Activated naive CD8-positive, alpha-beta T cell treated with anti-CD3 and anti-CD28 coated beads, Interleukin-2, amount 50 U/mL, for 24 hours (primary cell): ENCODE measurements at regions not wholly inside any gene's neighbourhood (a gene's known extent, or its start where the extent isn't known, plus 50 kb on each side); places are given as distances from the start of the nearest gene placed in this dataset.
"Not testable (repeated sequence)": the region's sequence is repeated elsewhere in the genome, so short reads cannot be mapped to it uniquely, and the experiment has no call there.

Experiments used
- ATAC-seq: fragments of 150-1000 bp; cut with Tn5 transposase; one replicate; pipeline ENCODE4 v1.10.0; 2021
- DNase-seq: peaks from one replicate; pipeline ENCODE4 v3.0.0; 2021
- H3K27ac Mint-ChIP-seq: one replicate; pipeline ENCODE4 v1.8.0; 2021; ENCODE audit warnings: mild to moderate bottlenecking, mixed read lengths
- H3K27me3 Mint-ChIP-seq: one replicate; pipeline ENCODE4 v1.8.0; 2021; ENCODE audit warnings: mixed read lengths
- H3K36me3 Mint-ChIP-seq: one replicate; pipeline ENCODE4 v1.8.0; 2021; ENCODE audit warnings: low read depth, mixed read lengths
- H3K4me1 Mint-ChIP-seq: one replicate; pipeline ENCODE4 v1.8.0; 2021; ENCODE audit warnings: mixed read lengths
- H3K4me3 Mint-ChIP-seq: one replicate; pipeline ENCODE4 v1.8.0; 2021; ENCODE audit warnings: mild to moderate bottlenecking, moderate library complexity, mixed read lengths
- H3K9me3 Mint-ChIP-seq: one replicate; pipeline ENCODE4 v1.8.0; 2021; ENCODE audit warnings: mixed read lengths

DNA sequence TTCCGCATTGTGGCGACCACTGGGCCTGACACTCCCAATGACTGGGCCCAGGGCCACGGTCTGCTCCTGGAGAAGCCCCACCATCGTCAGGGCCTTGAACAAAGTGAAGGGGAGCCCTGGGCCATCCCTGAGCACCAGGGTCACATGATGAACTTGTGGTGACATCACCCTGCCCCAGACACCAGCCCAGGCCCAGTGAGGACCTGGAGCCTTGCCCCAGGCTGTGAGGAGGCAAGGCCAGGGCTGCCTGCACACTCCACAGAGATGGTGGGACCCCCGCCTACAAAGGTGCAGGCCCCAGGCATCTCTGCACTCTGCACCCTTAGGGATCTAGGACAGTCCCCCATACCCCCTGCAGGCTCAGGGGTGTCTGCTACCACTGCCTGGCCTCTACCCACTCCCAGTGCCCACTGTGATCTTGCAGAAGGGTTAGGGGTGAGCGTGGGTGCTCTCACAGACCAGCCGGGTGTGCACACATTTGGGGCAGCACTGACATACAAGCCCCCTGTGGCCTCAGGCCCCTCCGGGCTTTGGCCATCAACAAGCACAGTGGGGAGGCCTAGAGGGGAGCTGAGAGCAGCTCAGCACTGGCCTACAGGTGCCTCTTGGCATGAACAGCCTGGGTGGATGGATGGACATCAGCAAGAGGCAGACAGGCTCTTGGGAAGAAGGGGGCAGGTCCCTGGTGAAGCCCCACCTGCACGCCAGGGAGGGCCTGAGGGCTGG lies 624.0 kb upstream of the LRRTM4 start:
- DNase-seq (no peak), ATAC-seq (no peak)
- Mint-ChIP-seq H3K36me3 (no peaks in the 10 kb centered on the region), H3K4me1 (no peaks in the 10 kb centered on the region), H3K9me3 (peaks cover 4% of the 10 kb centered on the region), H3K27me3 (no peaks in the 10 kb centered on the region), H3K27ac (no peak overlapping the region), H3K4me3 (no peak overlapping the region)

DNA sequence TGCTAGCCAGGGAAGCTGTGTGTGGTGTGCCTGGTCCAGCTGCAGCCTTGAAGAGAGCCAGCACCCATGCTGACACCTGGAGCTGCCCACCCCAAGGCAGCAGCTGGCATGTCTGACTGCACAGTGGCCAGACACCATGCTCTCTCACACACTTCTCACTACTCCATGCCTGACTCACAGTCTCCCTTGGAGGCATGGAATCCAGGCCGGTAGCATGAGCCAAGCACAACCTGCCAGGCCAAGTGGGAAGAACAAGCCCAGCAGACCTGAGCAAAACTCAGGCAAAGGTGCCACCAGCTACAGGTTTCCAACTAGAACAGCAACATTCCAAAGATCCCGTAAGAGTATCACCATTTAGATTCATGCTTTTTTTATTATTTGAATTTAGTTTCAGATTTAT lies 625.3 kb upstream of the LRRTM4 start:
- no peak for ATAC-seq
- no peaks in the 10 kb centered on the region for H3K4me1 Mint-ChIP-seq
- DNase-seq, result no peak
- no peaks in the 10 kb centered on the region for H3K36me3 Mint-ChIP-seq
- no peaks in the 10 kb centered on the region for H3K27me3 Mint-ChIP-seq
- H3K4me3 Mint-ChIP-seq, result no peak overlapping the region
- H3K9me3 Mint-ChIP-seq, result no peaks in the 10 kb centered on the region
- H3K27ac Mint-ChIP-seq, result no peak overlapping the region

DNA sequence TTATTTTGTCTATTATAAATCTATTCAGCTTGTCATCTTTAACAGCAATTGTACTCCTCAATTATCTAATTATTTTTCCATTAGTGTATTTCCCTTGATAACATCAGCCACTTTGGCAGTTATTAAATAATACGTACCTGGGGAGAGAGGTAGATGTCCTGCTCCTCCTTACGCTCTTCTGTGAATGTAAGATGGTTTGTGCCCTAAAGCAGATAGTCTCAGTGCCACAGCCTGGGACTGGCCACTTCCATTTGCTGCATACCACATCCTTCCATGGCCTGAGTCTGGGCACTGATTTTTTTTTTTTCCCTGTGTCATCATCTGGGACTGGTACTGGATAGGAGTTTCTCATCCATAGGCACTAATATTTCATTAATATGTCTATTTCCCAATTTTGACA lies 632.4 kb upstream of the LRRTM4 start:
- ATAC-seq (no peak), DNase-seq (no peak)
- Mint-ChIP-seq H3K4me3 (no peak overlapping the region), H3K9me3 (peaks cover 8% of the 10 kb centered on the region), H3K36me3 (no peaks in the 10 kb centered on the region), H3K4me1 (no peaks in the 10 kb centered on the region), H3K27ac (no peak overlapping the region), H3K27me3 (no peaks in the 10 kb centered on the region)

DNA sequence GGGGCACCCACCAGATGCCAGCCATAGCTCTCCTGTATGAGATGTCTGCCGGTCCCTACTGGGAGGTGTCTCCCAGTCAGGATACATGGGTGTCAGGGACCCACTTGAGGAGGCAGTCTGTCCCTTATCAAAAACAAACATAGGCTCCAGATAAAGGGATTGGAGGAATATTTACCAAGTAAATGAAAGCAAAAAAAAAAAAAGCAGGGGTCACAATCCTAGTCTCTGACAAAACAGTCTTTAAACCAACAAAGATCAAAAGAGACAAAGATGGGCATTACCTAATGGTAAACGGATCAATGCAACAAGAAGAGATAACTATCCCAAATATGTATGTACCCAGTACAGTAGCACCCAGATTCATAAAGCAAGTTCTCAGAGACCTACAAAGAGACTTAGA lies 640.0 kb upstream of the LRRTM4 start:
- H3K27ac Mint-ChIP-seq, result no peak overlapping the region
- H3K27me3 Mint-ChIP-seq, result no peaks in the 10 kb centered on the region
- H3K4me1 Mint-ChIP-seq, result no peaks in the 10 kb centered on the region
- H3K36me3 Mint-ChIP-seq, result no peaks in the 10 kb centered on the region
- no peak overlapping the region for H3K4me3 Mint-ChIP-seq
- peaks cover 14% of the 10 kb centered on the region for H3K9me3 Mint-ChIP-seq
- DNase-seq, result no peak
- no peak for ATAC-seq

DNA sequence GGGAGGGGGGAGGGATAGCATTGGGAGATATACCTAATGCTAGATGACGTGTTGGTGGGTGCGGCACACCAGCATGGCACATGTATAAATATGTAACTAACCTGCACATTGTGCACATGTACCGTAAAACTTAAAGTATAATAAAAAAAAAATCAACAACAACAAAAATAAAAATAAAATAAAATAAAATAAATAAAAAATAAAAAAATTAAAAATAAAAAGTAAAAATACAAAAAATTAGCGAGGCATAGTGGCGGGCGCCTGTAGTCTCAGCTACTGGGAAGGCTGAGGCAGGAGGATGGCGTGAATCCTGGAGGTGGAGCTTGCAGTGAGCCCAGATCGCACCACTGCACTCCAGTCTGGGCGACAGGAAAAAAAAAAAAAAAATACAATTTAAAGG lies 650.0 kb upstream of the LRRTM4 start:
- H3K27me3 Mint-ChIP-seq, H3K4me3 Mint-ChIP-seq, H3K27ac Mint-ChIP-seq, DNase-seq, H3K4me1 Mint-ChIP-seq, H3K9me3 Mint-ChIP-seq, H3K36me3 Mint-ChIP-seq, ATAC-seq: not testable (repeated sequence)

DNA sequence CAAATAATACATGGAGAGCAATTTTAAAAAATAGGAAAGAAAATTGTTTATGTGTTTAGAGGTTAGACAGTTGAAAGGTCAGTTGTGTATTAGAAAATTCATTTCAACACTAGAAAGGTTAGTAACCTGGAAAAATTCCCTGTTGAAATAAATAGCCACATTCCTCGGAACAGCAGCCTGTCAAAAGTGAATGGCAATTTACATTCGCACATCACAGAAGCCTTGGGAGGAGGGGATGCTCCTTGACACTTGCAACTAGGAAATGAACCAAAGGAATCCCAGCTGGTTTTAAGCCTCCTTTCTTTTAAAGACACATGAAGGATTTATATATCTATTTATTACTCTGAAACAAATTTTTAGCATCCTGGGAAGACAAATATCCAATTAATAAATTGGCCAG lies 653.5 kb upstream of the LRRTM4 start:
- no peak overlapping the region for H3K27ac Mint-ChIP-seq
- peaks cover 10% of the 10 kb centered on the region for H3K9me3 Mint-ChIP-seq
- no peaks in the 10 kb centered on the region for H3K4me1 Mint-ChIP-seq
- H3K4me3 Mint-ChIP-seq, result no peak overlapping the region
- no peaks in the 10 kb centered on the region for H3K27me3 Mint-ChIP-seq
- DNase-seq, result no peak
- H3K36me3 Mint-ChIP-seq, result no peaks in the 10 kb centered on the region
- ATAC-seq, result no peak

DNA sequence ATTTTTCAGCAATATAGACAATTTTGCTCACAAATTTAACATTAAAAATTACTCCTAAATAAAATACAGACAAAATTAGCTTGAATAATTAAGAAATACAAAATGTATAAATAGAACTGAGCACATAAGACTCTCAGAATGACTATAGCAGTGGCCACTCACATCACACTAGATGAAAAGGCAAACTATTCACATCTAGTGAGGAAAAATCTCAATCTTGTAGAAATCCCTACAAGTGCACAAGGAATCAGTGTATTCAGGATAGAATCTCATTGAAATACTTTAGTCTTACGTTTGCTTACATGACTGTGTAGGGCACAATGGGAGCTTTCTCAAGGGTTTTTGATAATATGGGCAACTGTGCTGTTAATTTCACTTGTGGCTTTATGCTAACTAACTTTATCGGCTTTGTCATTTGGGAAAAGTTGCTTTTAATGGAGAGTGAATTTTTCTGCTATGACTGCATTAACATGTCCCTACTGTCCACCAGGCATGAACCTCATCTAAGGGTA lies 678.9 kb upstream of the LRRTM4 start:
- DNase-seq, result no peak
- H3K9me3 Mint-ChIP-seq, result peaks cover 19% of the 10 kb centered on the region
- no peaks in the 10 kb centered on the region for H3K4me1 Mint-ChIP-seq
- no peak for ATAC-seq
- H3K4me3 Mint-ChIP-seq, result no peak overlapping the region
- no peaks in the 10 kb centered on the region for H3K27me3 Mint-ChIP-seq
- no peaks in the 10 kb centered on the region for H3K36me3 Mint-ChIP-seq
- H3K27ac Mint-ChIP-seq, result no peak overlapping the region

DNA sequence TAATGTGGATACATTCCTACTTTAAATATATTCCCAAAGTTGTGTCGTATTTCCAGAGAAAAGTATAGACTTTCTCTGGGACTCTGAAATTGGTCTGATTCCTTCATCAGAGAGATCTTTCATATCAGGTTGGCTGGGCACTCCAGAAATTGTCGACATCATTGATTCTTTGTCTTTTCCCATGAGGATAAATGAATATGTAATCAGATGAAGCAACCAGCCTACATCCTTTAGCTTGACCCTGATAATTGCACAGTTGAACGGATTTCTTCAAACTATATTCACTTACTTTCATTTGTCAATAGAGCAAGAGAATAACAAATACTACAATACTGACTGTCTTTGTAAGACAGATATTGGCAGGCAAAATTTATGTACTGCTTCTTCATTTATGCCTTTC lies 680.2 kb upstream of the LRRTM4 start:
- no peaks in the 10 kb centered on the region for H3K27me3 Mint-ChIP-seq
- no peak for DNase-seq
- no peaks in the 10 kb centered on the region for H3K4me1 Mint-ChIP-seq
- H3K36me3 Mint-ChIP-seq, result no peaks in the 10 kb centered on the region
- ATAC-seq, result no peak
- H3K4me3 Mint-ChIP-seq, result no peak overlapping the region
- H3K9me3 Mint-ChIP-seq, result peaks cover 12% of the 10 kb centered on the region
- H3K27ac Mint-ChIP-seq, result no peak overlapping the region

DNA sequence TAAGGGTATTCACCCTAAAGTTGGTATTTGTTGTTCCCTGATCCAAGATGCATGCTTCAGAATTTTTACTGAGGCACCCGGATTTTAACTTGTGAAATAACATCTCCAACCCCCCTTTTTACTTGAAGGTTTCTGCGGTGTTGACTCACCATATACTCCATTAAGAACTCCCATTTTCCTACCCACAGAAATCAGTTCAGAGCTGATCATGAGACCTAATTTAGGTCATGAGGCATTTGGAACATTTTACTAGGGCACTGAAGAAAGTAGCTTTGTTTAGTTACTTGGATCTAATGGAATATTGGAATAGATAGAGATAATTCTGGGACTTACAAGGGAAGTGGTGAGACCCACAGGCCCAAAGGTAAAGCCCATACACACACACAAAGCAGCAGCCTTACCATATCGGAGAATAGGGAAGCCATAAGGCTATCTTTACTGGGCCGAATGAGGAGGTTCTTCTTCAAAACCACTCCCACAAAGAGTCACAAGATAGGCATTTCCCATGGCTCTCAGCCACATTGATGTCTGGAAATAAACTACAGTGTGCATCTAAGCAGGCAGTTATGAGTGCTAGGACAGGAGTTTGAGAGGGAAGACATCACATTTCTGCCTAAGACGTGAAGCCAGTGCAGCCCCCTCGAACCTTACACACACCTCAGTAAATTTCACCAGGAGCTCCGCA lies 681.0 kb upstream of the LRRTM4 start:
- Mint-ChIP-seq H3K27me3 (no peaks in the 10 kb centered on the region), H3K4me3 (no peak overlapping the region), H3K4me1 (no peaks in the 10 kb centered on the region), H3K27ac (no peak overlapping the region), H3K36me3 (no peaks in the 10 kb centered on the region), H3K9me3 (peaks cover 15% of the 10 kb centered on the region)
- ATAC-seq (no peak), DNase-seq (no peak)

DNA sequence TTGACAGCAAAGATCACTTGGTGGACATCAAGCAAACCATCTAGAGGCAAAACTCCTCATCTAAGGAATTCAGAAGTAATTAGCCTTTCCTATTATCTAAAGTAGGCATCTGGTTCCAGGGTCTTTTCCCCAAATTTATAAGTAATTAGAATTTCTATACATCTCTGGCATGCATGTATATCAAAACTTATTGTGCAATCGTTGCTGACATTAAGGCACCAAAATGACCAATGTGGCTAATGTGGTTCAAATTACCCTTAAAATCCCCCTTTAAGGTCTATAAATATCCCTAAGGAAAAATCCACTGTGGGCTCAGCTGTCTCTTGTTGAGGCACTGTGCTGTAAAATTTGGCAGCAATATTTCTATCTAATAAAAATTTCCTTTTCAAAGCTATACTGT lies 695.9 kb upstream of the LRRTM4 start:
- Mint-ChIP-seq H3K4me1 (no peaks in the 10 kb centered on the region), H3K36me3 (no peaks in the 10 kb centered on the region), H3K9me3 (peaks cover 37% of the 10 kb centered on the region), H3K4me3 (no peak overlapping the region), H3K27me3 (no peaks in the 10 kb centered on the region), H3K27ac (no peak overlapping the region)
- no peak for ATAC-seq
- no peak for DNase-seq

DNA sequence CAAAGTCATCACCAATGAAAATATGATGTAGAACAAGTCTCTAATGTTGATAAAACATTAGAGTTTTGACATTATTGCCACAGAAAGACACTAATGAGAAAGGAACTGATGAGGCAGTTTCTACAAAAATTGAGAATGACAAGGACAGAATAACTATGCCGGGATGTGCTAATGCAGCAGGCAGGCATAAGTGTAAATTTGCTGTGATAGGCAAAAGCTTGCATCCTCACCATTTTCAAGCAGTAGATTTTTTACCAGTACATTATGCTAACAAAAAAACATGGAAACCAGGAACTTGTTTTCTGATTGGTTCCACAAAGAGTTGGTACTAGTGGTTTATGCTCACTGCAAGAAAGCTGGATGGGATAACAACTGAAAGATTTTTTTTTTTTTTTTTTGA lies 715.5 kb upstream of the LRRTM4 start:
- Mint-ChIP-seq H3K27ac (no peak overlapping the region), H3K27me3 (no peaks in the 10 kb centered on the region), H3K9me3 (peaks cover 21% of the 10 kb centered on the region), H3K36me3 (no peaks in the 10 kb centered on the region), H3K4me1 (no peaks in the 10 kb centered on the region), H3K4me3 (no peak overlapping the region)
- DNase-seq, result no peak
- no peak for ATAC-seq

DNA sequence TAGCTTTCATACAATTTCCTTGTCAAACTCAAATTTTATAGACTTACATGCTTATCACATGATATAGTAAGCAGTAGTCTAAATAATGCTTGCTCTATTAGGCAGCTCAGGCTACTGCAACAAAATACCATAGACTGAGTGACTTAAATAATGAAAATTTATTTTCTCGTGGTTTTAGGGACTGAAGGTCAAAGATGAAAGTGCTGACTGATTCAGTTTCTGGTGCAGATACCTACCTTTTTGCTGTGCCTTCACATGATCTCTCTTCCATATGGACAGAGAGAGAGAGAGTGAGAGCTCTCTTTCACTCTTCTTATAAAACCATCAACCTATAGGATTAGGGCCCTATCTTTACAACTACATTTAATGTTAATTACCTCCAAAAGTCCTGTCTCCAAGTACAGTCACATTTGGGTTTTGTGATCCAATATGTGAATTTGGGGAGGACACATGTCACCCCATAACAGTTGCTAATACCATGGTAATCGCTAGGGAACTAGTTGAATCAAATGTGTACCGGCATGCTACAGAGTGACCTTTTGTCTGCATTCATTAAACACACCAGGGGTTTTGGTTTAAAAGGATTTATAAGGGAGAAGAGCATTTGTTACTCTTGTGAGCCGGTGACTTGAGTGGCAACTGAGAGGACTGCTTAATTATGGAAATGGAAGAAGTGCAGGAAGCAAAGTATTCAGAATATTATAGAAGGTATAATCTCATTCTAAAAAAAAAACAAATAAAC lies 723.4 kb upstream of the LRRTM4 start:
- no peaks in the 10 kb centered on the region for H3K4me1 Mint-ChIP-seq
- H3K4me3 Mint-ChIP-seq, result no peak overlapping the region
- H3K36me3 Mint-ChIP-seq, result peaks cover 1% of the 10 kb centered on the region
- H3K27me3 Mint-ChIP-seq, result no peaks in the 10 kb centered on the region
- no peak for ATAC-seq
- H3K27ac Mint-ChIP-seq, result no peak overlapping the region
- peaks cover 16% of the 10 kb centered on the region for H3K9me3 Mint-ChIP-seq
- DNase-seq, result no peak

DNA sequence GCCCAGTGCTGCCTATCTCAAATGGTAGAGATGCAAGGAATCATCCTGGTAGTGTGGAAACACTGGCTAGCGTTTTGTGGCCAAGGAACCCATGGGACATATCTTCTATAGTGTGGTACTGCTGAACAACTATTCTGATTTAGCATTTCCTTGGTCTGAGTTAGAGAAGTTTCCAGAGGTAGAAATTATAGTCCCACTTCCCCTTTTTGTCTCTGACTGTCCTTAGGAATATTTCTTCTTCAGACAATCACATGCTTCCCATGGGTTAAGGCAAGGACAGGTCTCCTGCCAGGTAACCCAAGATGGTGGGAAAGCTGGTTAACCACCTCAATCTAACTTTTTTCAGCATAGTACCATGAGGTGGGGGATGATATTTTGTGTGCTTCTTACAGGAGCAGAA lies 729.5 kb upstream of the LRRTM4 start:
- ATAC-seq, result no peak
- Mint-ChIP-seq H3K36me3 (peaks cover 1% of the 10 kb centered on the region), H3K4me3 (no peak overlapping the region), H3K27me3 (no peaks in the 10 kb centered on the region), H3K27ac (no peak overlapping the region), H3K4me1 (no peaks in the 10 kb centered on the region), H3K9me3 (peaks cover 18% of the 10 kb centered on the region)
- no peak for DNase-seq

DNA sequence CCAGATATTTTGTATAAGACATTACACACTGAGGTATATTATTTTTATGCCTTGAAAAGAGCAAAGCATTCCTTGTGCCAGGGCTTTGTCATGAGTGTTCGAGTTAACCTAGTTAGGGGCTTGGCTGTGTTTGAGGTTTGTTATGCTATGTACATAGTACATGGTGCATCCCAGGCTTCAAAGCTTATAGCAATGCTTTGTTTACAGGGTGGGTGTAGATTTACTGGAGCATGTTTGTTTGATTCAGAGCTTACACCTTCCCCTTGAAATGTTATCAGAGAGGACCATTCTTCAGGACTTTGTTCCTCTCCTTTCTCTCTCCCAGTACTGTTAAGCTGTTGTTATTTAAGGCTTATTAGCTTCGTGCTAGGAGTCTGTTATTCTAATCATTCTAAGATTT lies 738.7 kb upstream of the LRRTM4 start:
- H3K27ac Mint-ChIP-seq, result no peak overlapping the region
- ATAC-seq (no peak), DNase-seq (no peak)
- H3K4me1 Mint-ChIP-seq, result no peaks in the 10 kb centered on the region
- H3K4me3 Mint-ChIP-seq, result no peak overlapping the region
- H3K9me3 Mint-ChIP-seq, result no peaks in the 10 kb centered on the region
- H3K36me3 Mint-ChIP-seq, result no peaks in the 10 kb centered on the region
- H3K27me3 Mint-ChIP-seq, result no peaks in the 10 kb centered on the region

DNA sequence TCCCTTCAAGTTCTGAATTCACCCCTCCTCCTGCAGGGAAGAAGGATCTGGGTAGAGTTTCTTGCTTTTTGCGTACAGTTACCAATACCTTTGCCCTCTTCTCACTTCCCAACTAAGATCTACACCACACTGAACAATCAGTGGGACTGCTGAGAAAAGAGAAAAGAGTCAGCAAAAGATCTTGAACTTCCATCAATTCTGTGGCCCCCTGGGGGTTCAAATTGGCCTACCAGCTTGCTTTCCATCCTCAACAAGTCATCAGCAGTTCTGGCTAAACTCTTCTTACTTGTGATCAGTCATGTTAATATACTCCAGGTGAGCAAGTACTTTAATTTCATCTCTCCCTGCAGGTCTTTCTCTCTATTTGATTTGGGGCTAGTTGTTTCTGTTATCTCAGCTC lies 739.3 kb upstream of the LRRTM4 start:
- no peak for ATAC-seq
- H3K4me1 Mint-ChIP-seq, result no peaks in the 10 kb centered on the region
- no peak overlapping the region for H3K27ac Mint-ChIP-seq
- H3K4me3 Mint-ChIP-seq, result no peak overlapping the region
- no peaks in the 10 kb centered on the region for H3K9me3 Mint-ChIP-seq
- DNase-seq, result no peak
- no peaks in the 10 kb centered on the region for H3K36me3 Mint-ChIP-seq
- no peaks in the 10 kb centered on the region for H3K27me3 Mint-ChIP-seq
